ENCODE measurements at regions not wholly inside any gene's neighbourhood (a gene's known extent, or its start where the extent isn't known, plus 50 kb on each side); places are given as distances from the start of the nearest gene placed in this dataset.
A peak's percentile ranks its signal among the peaks of the same experiment; 100 is the strongest.

DNA sequence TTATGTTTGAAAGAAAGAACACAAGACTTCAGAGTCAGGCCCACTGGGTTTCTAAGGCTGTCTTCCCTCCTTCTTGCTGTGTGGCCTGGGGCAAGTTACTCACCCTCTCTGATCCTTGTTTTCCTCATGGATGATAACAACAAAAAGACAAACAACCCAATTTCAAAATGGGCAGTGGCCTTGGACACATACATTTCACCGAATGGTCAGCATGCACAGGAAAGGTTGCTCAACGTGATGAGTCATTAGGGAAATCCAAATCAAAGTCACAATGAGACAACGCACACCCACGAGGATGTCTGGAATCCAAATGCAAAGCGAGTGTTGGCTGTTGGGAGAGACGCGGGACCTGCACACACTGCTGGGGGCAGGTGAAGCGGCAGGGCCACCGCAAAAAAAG is 50.8 kb upstream of the PPP2R2C start:
- Mint-ChIP-seq H3K4me1 (no peaks in the 10 kb centered on the region), H3K27ac (no peak overlapping the region), H3K27me3 (ENCODE audit: low read depth in 3 of 3) (peaks cover 0 to 5% (median 0%) of the 10 kb centered on the region in 3 donors), H3K9me3 (no peaks in the 10 kb centered on the region), H3K36me3 (no peaks in the 10 kb centered on the region), H3K4me3 (no peak overlapping the region)
- no peak for DNase-seq

DNA sequence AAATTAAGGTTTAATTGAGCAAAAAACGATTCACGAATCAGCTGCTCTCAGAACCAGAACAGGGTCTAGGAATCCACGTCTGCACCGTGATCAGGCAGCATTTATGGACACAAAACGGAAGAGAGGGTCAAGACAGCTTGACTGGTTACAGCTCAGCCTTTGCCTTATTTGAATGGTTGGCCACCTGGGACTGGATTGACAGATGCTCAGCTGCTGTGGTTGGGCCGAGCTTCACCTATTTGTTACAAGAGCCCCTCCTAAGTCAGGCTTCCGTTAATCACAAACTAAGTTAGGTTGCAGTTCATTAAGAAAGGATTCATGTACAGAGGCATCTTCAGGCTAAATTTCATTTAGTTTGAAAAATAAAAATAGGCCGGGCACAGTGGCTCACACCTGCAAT is 50.6 kb upstream of the MAN2B2 start:
- Mint-ChIP-seq H3K9me3 (no peaks in the 10 kb centered on the region), H3K27ac (peak overlapping the region in 1 of 6 donors; percentile 1), H3K4me1 (no peaks in the 10 kb centered on the region), H3K27me3 (ENCODE audit: low read depth in 3 of 3) (peaks cover 0 to 5% (median 0%) of the 10 kb centered on the region in 3 donors), H3K4me3 (no peak overlapping the region), H3K36me3 (no peaks in the 10 kb centered on the region)
- no peak for DNase-seq
